Stimulated activated CD8-positive, alpha-beta memory T cell treated with anti-CD3 and anti-CD28 coated beads, Interleukin-4, amount 100 ng/mL, for 24 hours (primary cell): ENCODE measurements at regions not wholly inside any gene's neighbourhood (a gene's known extent, or its start where the extent isn't known, plus 50 kb on each side); places are given as distances from the start of the nearest gene placed in this dataset.
"Not testable (repeated sequence)": the region's sequence is repeated elsewhere in the genome, so short reads cannot be mapped to it uniquely, and the experiment has no call there.

ENCODE experiments used
- DNase-seq: peaks from one replicate; pipeline ENCODE4 v3.0.0-alpha.2; 2020; ENCODE audit warnings: low read depth

DNA sequence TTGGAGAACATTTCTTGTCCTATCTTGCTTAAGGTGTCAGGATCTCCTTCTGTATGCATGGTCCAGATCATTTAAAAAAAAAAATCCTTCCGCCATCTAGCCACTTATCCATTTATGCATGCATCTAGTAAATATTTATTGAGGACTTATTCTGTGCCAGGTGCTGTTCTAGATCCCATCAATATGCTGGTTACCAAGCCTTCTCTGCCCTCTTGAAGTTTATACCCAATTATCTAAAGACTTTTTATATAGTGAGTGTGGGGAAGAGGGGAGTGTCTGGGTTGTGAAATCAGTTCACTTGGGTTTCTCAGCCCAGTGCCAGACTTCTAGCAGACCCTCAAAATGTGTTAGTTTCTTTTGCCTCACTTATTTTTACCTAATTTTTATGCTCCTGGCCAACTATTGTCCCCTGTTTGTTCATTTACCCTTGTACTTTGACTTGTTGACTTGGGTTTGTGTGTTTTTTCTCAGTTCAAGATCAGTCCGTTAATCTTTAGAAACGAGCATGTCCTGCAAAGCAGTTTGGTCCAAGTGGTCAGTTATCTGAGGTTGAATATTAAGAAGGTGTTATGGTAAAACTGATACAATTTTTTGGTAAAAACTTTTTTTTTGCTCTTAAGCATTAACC, 488.9 kb downstream of the PCNX1 start:
- DNase-seq: no peak

DNA sequence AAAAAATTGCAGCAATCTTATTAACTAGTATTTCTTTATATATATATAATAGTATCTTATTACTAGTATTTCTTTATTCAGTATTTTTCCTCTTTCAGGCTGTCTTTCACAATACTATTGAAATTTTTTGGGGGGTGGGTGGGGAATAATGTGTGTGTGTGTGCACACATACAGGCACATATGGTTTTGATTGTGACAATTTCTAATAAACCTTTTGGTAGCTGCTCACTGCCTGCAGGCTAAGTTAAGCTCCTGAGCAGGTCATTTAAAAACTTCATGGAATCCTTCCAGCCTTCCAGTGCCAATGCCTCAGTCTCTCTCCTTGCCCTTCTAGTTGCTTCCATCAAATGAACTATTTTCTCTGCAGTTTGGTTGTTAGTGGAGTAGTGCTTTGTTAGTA, 490.1 kb downstream of the PCNX1 start:
- DNase-seq: no peak

DNA sequence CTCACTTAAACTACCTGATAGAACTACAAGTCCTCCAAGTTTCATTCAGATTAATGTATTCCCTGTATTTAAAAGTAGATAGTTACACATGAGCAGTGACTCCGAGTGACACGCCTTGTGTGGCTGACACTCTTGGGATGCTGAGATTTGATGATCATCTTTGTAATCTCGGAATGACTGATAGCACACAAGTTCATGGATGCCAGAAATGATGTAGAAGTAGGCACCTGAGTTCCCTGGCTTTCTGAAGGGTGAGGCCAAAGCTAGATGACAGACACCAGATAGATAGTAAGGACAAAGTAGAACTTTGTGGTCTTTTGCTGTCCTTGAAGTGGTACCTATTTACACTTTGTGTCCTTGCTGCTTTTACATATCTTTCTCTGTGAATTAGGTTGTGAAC, 491.2 kb downstream of the PCNX1 start:
- no peak for DNase-seq

DNA sequence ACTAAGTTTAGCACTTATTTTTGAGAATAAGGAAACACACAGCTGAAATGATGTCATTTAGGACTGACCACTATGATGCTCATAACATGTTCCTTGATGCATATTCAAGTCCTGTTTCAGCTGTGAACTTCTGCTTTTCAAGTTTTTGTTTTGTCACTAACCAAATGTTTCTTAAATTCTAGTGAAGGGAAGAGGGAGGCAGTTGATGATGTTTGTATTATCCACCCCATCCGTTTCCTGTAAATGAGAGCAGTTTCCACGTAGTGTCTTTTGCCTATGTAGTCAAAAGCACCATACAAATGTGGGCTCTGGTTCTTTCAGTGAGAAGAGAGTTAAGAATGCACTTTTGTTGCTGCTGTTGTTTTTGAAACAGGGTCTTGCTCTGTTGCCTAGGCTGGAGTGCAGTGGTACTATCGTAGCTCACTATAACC, 491.8 kb downstream of the PCNX1 start:
- DNase-seq: no peak

DNA sequence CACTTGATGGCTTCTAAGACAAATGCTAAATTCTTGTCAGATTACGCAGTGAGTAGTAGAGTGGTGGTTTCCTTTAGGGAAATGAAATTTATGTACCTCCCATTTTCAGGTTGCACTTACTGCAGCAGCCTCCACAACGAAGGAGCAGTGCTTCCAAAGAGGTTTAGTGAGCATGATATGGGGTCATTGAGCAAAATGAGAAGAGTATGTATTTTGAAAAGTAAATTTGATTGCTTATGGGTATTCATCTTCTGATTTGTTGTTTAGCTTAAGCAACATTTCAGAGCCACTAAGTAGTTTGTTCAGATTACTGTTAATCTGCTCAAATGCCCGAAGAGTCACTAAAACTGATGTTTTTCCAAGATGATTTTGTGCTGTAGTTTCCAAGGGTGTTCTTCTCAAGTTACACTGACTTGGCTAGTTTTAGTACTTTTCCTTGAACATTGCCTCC, 493.6 kb downstream of the PCNX1 start:
- no peak for DNase-seq

DNA sequence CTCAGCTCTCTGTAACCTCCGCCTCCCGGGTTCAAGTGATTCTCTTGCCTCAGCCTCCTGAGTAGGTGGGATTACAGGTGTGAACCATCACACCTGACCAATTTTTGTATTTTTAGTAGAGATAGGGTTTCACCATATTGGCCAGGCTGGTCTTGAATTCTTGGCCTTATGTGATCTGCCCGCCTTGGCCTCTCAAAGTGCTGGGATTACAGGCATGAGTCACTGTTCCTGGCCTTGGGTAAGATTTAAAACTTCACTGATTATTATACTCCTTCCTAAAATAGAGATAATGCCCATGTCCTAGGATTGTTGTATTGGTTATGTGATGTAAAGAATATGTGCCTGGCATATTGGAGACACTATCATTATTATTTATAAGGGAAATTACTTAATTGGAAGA, 495.2 kb downstream of the PCNX1 start:
- not testable (repeated sequence) for DNase-seq

DNA sequence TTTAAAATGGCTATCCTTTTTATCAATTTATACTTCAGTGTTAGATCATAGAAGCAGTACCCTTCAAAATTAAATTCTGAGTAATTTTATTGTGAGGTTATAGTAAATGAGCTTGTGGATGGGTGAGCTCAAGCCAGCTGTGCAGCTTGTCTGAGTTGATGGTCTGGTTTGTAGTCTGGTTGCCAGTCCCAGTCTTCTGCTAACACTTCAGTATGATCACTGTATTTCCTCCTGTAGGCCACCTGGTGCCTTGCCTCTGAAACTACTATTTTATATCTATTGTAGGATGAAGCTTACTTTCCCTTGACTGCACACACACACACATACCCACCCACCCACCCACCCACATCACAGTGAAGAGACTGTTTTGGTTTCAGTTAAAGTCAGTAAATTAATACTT, 496.4 kb downstream of the PCNX1 start:
- DNase-seq: no peak

DNA sequence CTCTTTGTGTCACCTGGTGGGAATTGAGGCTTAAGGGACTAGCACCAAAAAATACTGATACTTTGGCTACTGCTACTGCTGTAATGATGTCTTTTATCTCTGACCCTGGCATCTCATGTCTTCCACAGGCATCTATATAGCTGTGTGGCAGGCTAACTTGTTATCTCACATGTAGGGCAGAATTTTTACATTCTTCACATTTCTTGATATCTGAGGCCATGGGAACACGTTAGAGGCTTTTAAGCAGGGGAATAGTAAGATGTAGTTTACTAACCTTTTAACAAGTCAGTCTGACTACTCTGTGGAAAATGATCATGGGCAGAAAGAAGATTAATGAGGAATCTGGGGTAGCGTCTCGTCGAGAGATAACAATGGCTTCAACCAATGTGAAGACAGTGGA, 498.4 kb downstream of the PCNX1 start:
- DNase-seq: no peak

DNA sequence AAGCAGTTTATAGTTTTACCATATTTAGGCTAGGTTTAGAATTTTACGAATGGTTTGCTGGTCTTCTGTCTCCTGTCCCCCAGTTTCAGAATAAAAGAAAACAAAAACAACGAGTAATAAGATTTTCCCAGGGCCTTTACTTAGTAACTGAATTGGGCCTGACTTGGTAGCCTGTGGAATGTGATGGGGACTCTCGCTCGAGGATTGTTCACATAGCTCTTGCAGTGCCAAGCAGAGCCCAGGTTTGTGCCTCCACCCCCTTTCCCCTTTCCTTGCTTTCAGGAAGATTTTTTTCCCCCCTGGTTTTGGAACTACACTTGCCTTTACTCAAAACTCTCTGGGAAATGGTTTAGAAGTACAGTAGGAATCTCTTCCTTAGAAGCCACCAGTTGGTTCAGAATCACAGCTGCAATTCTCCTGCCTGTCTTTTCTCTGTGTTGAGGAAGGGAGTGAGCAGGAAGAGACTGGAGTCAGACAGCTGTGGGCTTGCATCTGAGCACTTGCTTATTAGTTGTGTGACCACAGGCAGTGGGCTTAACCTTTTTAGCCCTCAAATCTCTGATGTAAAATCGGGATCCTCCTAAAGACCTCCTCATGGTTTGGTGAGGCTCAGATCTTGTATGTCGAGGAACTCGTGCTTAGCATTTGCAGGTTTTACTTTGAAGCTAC, 501.2 kb downstream of the PCNX1 start:
- no peak for DNase-seq

DNA sequence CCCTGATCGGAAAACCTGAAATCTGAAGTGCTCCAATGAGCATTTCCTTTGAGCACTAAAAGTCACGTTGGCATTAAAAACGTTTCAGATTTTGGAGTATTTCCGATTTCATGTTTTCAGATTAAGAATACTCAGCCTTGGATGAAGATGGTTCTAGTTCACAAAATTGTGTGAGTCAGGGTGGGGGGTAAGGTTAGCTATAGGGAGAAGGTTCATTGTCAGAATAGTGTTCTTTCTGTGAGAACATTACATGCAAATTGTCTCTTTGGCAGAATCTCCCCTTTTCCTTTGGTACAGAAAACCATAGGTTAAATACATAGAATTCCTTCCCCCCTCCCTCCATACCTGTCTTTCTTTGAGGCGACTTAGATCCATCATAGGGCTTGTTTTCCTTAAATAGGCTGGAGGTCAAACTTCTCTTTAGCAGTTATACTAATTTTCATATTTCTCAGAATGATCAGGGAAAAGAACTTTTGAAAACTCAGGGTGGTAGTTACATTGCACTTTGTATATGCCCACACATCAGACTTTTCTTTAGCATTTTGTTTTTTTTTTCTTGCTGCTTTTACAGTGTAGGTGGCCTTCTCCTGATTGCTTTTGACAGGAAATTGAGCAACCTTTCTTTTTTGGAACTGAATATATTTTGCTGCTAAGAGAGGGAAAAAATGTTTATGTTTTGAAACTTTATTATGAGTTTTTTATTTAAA, 503.5 kb downstream of the PCNX1 start:
- DNase-seq: no peak

DNA sequence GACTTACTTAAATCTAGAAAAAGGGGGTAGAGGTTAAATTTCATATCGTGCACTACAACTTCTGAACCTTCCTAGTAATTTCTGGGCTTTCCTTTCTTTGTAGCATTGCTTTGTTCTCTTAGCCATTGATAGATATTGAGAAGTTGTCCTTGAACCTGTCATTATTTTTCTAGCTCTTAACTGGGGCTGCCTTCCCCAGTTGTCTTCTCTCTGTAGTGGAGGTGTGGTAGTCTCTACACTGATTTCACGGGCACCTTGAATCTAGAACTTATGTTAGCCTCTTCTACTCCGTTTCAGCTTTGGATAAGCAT, 504.0 kb downstream of the PCNX1 start:
- no peak for DNase-seq

DNA sequence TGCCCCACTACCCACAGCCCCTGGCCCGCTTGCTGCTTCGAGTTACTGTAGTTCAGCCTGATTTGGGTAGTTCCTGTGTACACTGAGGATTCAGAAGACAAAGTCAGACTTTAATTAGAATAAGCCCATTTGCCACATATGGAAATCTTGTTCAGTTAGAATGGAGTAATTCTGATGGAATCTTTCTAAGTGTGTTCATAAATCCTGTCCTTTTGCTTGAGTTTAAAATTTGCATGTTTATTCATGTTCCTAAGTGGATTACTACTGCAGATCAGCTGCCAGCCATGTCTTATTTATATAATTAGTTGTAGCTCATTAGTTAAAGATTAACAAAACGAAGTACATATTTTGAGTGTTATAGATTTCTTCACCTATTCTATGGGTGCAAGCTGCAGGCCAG, 504.5 kb downstream of the PCNX1 start:
- DNase-seq: no peak

DNA sequence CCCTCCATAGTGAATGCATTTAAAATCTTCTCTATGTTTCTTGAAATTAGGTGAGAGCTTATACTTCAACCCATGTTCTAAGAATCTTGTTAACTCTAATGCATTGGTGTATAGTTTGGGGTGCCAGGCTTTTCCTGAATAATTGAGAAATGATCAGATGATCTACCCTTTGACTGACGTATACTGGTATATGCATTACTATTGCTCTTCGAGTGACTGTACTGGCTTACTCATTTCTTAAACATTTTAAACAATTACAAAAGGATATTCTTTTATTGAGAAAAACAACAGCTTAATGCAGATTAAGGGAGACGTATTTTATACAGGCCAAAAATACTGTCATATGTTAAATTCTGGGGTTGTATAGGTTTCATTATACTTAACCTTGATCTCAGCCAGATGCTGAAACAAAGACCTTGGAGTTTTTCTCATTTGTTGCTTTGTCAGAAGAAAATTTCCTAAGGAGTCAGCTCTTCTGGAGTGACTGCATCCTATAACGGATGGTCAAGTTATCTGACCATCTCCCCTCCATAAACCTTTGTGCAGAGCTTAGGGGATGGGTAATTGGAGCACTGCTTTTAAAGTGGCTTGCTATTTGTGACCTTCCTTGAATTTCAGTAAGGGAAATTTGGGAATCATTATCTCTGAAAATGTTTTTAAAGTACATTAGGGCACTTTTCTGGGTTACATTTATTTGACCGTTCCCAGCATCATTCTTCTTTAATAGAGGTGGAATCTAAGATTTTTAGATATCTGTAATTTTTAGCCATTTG, 507.6 kb downstream of the PCNX1 start:
- no peak for DNase-seq

DNA sequence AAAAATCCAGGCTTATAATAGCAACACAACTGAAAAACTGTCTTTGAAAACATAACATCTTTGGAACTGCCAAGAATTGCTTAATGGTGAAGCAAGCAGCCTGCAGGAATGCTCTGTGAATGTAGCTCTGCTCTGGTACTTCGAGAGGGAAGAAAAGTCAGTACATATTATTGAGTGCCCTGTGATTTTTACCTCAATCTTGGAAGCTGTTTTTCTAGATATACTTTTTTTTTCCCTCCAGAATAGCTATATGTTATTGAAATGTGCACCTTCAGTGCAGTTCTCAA, 508.1 kb downstream of the PCNX1 start:
- DNase-seq: no peak

DNA sequence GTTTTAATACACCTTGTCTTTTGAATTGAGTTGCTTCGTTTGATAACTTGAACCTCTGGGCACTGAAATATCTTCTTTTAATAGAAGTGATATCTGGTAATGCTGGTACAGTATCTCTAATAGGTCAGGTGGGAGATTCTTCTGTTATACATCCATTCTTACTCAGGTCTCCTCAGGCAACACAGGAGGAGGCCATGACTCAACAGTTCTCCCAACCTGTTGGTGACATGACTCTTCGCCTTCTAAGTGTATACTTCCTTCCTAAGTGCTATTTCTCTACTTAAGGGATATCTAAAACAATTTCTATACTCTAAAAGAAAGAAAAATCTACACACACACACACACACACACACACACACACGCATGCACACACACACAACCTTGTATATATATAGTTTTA, 509.1 kb downstream of the PCNX1 start:
- no peak for DNase-seq

DNA sequence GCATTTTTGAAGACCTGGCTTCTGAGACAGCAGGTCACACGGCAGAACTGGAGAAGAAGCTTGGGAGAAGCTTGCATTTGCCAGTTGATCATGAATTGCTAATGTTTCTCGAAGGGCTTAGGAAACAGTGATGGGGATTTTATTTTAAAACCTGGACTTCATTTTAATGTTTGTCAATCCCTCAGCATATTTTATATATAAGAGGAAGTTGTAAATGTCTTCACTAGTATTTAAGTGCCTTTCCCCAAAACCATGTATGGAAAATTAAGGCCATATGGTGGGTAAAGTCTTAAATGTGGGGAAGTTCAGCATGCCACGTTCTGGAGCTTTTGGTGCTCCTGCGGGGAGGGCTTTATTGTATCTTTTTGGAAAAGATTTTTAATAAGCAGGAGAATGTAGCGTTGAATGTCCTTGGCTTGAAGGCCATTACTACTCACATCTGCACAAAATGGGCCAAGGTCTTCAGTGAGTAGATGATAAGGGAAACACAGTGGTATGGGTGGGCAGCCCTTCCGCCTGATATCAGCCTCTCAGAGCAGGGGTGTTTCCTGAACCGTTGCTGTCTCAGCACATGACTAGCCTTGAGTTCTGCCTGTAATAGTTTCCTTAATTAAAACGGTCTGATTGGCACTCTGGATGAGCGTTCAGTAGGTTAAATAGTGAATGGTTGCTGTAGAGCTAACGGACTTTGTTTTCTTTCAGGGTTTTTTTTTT, 511.4 kb downstream of the PCNX1 start:
- no peak for DNase-seq

DNA sequence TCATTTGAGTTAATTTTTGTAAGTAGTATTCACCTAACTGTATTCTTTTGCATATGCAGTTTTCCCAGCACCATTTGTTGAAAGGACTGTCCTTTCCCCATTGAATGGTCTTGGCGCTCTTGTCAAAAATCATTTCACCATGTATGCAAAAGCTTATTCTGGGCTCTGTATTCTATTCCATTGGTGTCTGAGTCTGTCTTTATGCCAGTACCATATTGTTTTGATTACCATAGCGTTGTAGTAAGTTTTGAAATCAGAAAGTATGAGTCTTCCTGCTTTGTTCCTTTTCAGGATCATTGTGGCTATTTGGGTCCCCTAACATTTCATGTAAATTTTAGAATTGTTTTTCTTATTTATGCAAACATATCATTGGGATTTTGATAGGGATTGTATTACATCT, 508.7 kb upstream of the RGS6 start:
- DNase-seq: no peak

DNA sequence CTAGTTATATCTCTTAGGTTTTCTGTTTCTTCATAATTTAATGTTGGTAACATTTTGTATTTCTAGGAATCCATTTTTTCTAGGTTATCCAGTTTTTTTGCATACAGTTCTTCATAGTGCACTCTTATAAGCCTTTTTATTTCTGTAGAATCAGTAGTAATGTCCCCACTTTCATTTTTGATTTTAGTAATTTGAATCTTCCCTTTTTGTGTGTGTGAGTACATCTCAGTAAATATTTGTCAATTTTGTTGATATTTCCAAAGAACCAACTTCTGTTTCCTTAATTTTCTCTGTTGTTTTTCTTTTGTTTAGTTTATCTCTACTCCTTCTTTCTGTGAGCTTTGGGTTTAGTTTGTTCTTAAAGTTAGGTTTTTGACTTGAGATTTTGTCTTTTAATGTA, 507.3 kb upstream of the RGS6 start:
- no peak for DNase-seq

DNA sequence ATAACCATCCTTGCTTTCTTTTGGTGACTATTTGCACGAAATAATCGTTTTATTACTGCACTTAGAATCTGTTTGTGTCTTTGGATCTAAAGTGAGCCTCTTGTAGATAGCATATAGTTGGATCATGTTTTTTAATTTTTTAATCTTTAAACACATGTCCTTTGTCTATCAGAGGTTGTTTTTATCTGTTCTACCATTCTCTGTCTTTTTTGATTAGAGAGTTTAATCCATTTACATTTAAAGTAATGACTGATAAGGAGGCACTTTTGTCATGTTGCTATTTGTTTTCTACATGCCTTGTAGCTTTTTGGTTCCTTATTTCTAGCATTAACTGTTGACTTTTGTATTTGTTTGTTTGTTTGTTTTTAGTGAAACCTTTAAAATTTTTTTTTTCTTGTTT, 506.2 kb upstream of the RGS6 start:
- DNase-seq: no peak

DNA sequence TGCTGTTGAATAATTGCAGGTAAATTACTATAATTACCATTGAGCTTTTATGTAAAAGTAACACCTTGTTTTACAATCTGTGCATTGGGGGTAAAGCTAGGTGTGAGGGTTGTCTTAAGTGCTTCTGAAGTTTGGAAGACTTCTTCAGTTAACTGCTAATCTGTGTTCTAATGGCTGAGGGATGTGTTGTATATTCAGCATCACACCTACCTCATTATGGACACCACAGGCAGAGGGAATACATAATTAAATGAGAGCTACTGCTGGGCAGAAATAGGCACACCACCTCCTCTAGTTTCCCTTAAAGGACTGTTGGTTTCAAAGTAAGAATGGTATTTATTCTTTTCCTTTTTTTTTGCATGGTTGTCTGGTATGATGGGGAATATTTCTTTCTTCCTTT, 502.3 kb upstream of the RGS6 start:
- no peak for DNase-seq

DNA sequence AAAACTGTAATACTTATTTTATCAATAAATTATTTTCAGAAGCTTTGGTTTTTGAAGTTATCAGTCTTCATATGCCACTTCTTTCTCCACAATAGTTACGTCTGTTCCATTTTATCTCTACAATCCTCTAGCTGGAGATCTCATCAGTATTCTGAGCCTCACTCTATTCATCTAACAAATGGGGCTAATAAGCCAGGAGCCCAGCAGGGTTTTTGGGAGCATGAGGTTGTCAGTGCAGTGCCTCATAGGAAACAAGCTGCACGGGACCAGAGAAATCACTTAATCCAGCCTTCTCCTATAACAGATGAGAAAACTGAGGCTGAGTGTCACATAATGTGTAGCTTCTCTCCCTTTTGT, 501.9 kb upstream of the RGS6 start:
- DNase-seq: no peak

DNA sequence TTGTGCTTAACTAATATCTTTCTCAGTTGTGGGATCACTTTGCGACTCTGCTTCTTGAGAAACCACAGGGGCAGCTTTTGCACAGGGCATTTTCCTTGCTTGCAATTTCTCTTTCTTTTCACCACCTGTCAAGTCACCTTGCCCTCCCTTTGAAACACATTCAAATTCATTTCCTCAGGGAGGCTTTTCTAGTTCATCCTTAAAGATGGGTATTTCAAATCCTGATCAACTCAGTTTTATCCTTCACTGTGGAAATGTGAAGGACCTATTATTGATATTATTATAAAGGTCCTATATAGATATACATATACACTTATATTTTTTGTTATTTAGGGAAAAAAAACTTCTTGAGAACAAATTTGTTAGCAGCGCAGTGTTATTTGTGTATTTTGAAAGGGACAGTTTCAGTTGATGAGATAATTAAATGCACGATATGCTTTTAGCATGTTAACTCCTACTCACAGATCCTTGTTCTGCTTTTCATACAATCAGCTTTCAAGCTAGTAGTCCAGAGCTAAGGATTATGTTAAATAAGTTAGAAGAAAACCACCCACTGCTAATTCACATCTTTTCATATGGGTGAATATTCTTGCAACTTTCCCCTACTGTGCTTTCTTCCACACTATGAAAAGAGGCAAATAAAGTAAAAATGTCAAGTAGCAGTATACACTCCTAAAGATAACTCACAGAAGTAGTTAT, 501.4 kb upstream of the RGS6 start:
- no peak for DNase-seq
